D721Med (cell line): ENCODE measurements at regions not wholly inside any gene's neighbourhood (a gene's known extent, or its start where the extent isn't known, plus 50 kb on each side); places are given as distances from the start of the nearest gene placed in this dataset.
"Not testable (repeated sequence)": the region's sequence is repeated elsewhere in the genome, so short reads cannot be mapped to it uniquely, and the experiment has no call there.

Experiments
- DNase-seq: peaks from one replicate; pipeline ENCODE4 v3.0.0; 2011; ENCODE audit warnings: low spot score; ENCODE audit not compliant: insufficient read length
- FAIRE-seq: peaks from 2 replicates; lab custom pipeline; 2011; peaks lifted over from hg19 to GRCh38; lab: Jason Lieb, UNC
- TF ChIP-seq, protein P1 (sequence below): IDR thresholded peaks from 2 replicates; pipeline ENCODE4 v1.5.1; 2012; ENCODE audit warnings: mild to moderate bottlenecking, control low read depth; ENCODE audit not compliant: insufficient read depth; ENCODE audit errors: missing control alignments

DNA sequence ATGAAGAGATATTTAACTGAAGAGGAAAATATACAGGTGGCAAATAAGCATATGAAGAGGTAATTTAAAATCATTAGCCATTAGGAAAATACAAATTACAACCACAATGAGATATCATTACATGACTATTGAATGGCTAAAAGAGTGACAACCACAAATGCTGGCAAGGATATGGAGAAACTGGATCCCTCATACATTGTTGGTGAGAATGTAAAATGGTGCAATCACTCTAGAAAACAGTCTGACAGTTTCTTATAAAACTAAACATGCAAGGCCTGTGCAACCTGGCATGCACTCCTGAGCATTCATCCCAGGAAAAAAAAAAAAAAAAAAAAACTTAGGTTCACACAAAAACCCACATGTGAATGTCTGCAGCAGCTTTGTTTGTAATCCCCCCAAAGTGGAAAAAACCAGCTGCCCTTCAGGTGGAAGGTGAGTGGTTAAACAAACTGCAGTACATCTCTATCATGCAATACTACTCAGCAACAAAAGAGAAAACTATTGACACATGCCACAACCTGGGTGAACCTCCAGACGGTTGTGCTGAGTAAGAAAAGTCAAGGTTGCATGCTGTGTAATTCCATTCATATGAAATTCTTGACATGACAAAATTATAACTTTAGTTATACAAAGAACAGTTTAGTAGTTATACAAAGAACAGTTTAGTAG lies 189.2 kb upstream of the IRF2BP2 start:
- FAIRE-seq, DNase-seq: not testable (repeated sequence)

DNA sequence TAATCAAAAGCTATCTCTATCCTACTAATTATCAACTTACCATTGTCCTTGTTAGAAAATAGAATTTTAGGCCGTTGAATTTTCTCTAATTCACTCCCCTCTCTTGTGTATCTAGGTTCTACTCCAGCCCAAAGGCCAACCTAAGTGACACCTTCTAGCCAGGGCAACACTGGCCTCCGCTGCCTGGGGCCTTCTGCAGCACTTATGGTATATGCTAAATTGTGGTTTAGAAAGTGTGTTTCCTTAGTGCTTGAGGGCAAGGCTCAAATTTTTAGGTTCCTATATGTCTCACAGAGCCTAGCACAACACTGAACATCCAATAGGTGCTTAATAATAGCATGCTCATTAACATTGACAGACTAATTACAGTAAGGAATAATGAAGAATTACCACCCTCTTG lies 187.2 kb upstream of the IRF2BP2 start:
- not testable (repeated sequence) for DNase-seq, FAIRE-seq

DNA sequence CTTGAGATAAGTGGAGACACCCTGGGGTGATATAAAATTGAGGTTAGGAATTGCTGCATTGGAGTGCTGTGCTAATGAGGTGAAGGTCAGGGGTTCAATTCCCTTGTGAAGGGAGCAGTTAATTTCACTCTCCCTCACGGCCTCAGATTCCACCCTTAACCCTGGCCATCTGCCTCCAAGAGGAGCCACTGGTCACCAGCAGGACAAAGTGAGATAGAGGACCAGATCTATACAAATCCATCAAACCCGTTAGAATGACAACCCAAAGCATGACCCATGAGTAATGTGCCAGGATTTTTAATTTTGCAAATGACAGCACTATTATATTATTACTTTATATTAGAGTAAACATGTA lies 186.4 kb upstream of the IRF2BP2 start:
- not testable (repeated sequence) for FAIRE-seq, DNase-seq

DNA sequence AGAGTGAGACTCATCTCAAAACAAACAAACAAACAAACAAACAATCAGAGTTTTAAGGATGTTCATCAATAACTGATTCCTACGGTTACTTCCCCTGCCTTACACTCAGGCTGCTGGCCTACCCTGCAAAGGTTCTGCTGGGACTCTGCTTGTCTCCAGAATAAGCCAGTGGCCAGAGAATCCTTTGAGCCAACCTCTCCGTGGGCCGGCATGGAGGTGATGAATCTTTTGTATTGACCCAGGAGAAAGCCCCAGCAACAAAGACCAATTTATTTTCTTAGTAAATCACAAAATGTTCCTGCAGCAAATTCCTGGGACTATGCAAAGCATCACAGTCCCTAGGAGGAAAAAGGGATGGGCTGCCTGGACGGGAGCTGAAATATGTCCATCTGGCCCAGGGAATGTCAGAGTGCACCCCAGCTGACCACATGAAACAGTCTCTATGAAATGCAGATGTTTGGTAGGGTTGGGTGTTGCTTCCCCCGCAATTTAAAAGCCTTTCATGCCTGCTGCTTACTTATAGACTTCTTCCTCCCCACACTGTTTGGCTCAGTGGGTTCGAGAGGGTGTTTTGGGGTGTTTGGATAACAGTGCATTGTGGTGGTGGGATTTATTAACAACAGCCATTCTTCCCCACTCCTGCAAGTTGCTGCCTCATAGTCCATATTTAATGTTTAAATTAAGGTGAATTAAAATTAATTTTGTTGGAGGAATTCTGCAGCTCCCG lies 185.9 kb upstream of the IRF2BP2 start:
- DNase-seq, FAIRE-seq: not testable (repeated sequence)

DNA sequence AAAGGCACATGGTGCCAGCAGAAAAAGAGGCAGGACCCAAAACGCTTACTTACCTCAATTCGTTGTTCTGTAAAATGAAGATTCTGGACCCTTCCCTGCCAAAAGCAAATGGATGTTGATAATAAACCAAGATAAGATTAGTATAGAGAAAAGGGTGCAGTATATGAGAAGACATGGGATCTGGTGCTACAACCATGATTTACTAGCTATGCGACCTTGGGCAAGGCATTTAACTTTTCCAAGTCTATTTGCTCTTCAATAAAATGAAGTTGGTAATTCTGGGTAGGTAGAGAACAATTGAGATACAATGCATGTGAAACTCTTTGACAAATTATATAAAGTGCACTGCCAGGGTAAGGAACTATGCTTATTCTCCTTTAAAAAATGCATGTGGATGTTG lies 185.0 kb upstream of the IRF2BP2 start:
- not testable (repeated sequence) for FAIRE-seq, DNase-seq

DNA sequence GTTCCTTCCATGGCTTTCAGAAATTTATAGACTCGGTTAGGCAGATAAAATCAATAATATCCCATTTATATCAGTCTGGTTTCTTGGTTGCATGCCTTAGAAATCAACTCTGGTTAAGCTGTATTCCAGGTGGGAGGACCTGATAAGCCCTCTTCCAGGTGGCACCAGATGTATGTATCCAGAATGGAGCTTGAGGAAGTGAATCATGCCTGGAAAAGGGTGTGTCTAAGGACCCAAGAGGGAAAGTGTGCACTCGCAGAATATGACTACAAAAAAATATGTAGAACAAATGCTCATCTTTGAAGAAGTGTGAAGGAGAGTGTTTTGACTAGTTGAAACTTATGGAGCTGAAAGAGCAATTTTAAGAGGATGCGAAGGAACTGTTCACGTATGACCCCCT lies 184.5 kb upstream of the IRF2BP2 start:
- not testable (repeated sequence) for DNase-seq, FAIRE-seq

DNA sequence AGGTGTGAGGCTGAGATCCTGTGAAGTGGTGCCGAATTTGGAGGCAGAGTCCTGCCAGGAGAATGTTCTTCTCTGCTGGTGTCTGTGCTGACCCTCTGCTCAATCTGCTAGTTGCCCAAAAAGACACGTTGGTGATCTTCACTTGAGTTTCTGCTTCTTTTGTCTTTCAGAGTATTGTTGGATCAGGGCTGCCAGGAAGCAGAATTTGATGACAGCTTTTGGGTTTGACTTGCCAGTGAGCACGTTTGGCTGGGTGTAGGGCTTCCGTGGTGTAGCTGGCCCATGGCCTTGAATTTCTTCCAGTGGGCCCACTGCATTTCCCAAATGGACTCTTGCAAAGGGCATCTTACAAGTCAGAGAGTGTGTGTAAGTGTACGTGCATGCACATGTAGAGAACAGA lies 183.9 kb upstream of the IRF2BP2 start:
- DNase-seq, FAIRE-seq: not testable (repeated sequence)

DNA sequence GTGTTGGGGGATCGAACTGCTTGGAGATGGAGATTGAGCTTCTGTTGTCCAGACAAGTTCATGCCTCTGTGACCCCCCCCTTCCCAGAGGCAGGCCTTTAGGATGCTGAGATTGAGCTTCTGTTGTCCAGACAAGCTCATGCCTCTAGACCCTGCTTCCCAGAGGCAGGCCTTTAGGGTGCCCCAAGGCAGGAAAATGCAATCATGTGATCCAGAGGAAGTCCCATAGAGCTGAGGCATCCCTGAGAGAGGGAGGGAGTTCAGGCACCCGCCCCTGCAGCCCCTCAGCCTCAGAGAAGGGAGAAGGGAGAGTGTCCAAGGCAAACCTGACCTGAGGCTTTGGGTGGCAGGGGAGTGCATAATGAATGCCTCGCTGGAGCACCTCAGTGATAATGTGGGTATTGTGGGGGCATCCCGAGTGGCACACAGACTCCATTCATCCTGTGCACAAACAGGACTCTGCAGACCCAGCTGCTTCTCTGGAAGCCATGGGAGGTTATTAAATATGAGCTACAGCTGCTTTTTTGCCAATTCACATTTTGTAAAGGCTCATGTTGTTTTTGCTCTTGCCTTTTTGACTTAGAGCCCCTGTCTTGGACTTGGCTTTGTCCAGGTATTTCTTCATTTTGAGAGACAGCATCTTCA lies 182.4 kb upstream of the IRF2BP2 start:
- not testable (repeated sequence) for DNase-seq, FAIRE-seq

DNA sequence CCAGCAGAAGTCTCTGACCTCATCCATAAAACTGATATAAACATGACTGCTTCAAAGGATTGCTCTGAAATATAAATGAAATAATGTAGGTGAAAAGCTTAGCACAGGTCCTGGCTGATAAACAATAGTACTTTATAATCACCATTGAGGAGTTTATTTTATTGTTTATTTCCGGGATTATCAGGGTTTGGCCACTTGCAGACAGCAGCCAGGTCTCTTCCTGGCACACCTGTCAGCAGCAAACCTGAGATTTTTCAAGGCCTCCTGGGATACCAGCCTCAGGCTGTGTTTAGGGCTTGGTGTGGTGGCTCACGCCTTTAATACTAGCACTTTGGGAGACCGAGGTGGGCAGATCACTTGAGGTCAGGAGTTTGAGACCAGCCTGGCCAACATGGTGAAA lies 181.6 kb upstream of the IRF2BP2 start:
- not testable (repeated sequence) for FAIRE-seq, DNase-seq

DNA sequence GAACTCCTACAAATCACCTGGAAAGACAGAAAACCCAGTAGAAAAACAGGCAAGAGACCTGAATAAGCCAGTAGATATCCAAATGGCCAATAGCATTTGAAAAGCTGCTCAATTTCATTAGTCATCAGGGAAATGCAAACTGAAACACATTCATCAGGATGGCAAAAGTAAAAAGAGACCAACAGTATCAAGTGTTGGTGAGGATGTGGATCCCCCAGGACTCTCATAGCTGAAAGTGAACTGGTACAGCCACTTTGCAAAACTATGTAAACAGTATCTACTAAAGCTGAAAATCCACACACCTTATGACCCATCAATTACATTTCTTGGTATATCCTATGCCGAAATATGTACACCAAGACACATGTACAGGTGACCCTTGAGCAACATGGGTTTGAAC lies 180.4 kb upstream of the IRF2BP2 start:
- FAIRE-seq, DNase-seq: not testable (repeated sequence)

DNA sequence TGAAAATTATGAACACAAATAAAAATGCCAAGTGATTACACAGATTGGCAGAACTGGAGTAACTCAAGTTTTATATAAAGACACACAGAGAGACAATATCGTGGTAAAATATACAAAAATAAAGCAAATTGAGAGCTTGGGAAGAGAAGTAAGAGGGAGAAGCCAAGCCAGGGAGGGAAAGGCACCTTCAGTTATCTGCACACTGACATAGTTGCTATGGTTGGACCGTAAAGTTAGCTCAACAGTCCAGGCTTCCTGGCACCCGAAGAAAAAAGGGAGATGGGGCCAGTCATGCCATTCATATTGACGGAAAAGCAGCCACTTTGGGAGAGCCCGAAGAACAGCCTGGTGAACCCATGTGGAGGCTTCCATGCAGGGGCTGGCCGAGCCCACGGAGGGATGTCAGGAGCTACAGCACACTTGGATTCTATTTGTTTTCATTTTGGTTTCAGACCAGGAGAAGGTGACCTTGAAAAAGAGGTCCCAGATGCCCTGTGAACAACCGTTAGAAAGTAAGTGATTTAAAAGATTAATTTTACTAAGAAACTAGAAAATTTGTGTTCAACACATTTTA lies 177.1 kb upstream of the IRF2BP2 start:
- not testable (repeated sequence) for DNase-seq, FAIRE-seq

DNA sequence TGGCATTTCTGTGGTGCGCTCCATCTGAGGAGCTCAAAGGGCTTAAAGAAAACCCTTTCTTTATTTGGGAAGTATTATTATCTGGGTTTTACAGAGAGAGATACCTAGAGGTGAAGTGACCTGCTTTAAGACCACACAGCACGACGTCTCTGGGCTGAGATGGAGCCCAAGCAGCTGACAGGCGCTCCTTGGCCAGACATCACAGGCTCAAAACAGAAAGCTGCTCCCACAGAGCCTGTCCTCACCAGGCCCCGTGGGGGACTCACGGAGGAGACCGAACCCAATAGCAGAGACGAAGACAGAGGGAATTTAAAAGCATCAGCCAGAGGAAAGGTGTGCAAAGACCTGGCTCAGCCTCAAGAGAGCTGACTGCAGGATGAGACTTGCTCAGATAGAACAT lies 175.9 kb upstream of the IRF2BP2 start:
- not testable (repeated sequence) for FAIRE-seq

DNA sequence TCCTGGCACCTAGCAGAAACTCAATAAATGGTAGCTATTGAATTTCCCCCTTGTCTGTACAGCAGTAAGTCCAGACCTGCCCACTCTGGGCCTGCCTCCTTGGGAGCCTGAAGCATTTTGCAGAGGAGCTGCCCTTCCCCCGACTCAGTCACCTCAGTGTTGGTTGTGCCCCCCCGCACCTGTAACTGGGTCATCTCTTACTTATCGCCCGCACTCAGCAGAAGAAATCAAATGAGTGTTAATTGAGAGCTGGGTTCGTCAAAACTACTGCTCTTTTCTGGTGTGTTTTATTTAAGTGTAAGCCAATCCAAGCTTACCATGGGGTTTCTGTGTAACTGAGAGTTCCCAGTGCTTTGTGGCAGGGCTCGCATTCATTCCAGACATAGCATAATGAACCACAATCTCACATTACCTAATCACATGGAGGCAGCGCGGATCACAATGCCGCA lies 175.5 kb upstream of the IRF2BP2 start:
- DNase-seq, FAIRE-seq: not testable (repeated sequence)

More for the DNA sequence above, 175.9 kb upstream of the IRF2BP2 start:
- DNase-seq, result not testable (repeated sequence)

DNA sequence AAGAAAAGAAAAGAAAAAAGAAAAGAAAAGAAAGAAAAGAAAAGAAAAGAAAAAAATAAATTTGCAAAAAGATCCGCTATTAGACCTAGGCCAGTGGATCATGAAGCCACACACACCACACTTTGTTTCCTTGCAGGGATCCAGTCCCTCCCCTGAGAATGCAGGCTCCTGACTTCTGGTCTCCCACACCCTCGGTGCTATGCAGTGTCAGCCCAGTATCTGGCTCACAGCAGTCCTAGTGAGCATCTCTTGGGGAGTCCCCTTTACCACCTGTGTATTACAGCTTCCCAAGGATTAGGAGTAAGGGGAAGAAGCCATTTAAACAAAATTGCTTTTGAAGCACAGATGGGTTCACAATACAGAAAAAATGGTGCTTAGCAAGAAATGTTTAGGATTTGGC lies 174.1 kb upstream of the IRF2BP2 start:
- DNase-seq, FAIRE-seq: not testable (repeated sequence)

DNA sequence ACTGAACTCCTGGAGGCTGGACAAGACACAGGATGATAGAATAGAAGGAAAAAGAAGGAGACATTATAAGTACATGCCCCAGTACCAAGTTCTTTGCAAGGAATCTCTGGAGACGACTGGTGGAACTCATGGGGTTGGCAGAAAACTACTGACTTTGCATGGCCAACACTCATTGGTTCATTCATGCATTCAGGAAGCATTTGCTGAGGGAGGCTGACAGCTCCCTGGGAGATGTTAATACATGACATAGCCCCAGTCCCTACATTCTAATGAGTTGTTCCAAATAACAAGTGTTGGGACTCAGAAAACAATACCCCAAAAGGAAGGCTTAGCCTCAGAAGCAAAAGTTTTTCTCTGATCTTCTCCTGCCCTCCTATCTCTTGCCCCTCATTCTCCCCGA lies 172.8 kb upstream of the IRF2BP2 start:
- TF ChIP-seq, protein P1, sequence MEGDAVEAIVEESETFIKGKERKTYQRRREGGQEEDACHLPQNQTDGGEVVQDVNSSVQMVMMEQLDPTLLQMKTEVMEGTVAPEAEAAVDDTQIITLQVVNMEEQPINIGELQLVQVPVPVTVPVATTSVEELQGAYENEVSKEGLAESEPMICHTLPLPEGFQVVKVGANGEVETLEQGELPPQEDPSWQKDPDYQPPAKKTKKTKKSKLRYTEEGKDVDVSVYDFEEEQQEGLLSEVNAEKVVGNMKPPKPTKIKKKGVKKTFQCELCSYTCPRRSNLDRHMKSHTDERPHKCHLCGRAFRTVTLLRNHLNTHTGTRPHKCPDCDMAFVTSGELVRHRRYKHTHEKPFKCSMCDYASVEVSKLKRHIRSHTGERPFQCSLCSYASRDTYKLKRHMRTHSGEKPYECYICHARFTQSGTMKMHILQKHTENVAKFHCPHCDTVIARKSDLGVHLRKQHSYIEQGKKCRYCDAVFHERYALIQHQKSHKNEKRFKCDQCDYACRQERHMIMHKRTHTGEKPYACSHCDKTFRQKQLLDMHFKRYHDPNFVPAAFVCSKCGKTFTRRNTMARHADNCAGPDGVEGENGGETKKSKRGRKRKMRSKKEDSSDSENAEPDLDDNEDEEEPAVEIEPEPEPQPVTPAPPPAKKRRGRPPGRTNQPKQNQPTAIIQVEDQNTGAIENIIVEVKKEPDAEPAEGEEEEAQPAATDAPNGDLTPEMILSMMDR, result no peak
- no peak for FAIRE-seq
- no peak for DNase-seq
